MCF 10A (cell line): ENCODE measurements at regions not wholly inside any gene's neighbourhood (a gene's known extent, or its start where the extent isn't known, plus 50 kb on each side); places are given as distances from the start of the nearest gene placed in this dataset.

Experiments used
- BruUV-seq: library from RNA; stranded (reverse); fragments of 400-500 nt; replicated peaks from 2 replicates; lab custom pipeline; 2021; lab: Mats Ljungman, UMichigan
- CTCF ChIA-PET: fragments of 300-600 bp; sonication (Branson Sonifier 250); formaldehyde crosslinking; extraction: SDS; loops from one replicate; lab custom pipeline; 2021; ENCODE audit warnings: antibody characterized with exemption, inconsistent platforms; lab: Yijun Ruan, JAX
- POLR2A ChIA-PET: fragments of 300-600, 350-650 bp; sonication (Branson Sonifier 250); formaldehyde crosslinking; extraction: SDS; loops from one replicate; lab custom pipeline; 2020; ENCODE audit warnings: antibody characterized with exemption, inconsistent platforms; lab: Yijun Ruan, JAX
- DNase-seq: peaks from one replicate; pipeline ENCODE4 v3.0.0-alpha.2; 2018; ENCODE audit not compliant: unreplicated experiment
- H3K27ac Mint-ChIP-seq: one replicate; pipeline ENCODE4 v1.8.0; 2022; ENCODE audit warnings: mild to moderate bottlenecking, low read depth, mixed read lengths; ENCODE audit not compliant: unreplicated experiment
- H3K27me3 Mint-ChIP-seq: one replicate; pipeline ENCODE4 v1.8.0; 2022; ENCODE audit warnings: mixed read lengths; ENCODE audit not compliant: insufficient read depth, unreplicated experiment
- H3K36me3 Mint-ChIP-seq: one replicate; pipeline ENCODE4 v1.8.0; 2022; ENCODE audit warnings: mild to moderate bottlenecking, moderate library complexity, mixed read lengths; ENCODE audit not compliant: insufficient read depth, unreplicated experiment
- H3K4me1 Mint-ChIP-seq: one replicate; pipeline ENCODE4 v1.8.0; 2022; ENCODE audit warnings: mixed read lengths; ENCODE audit not compliant: insufficient read depth, unreplicated experiment
- H3K4me3 Mint-ChIP-seq: one replicate; pipeline ENCODE4 v1.8.0; 2022; ENCODE audit warnings: mild to moderate bottlenecking, moderate library complexity, mixed read lengths; ENCODE audit not compliant: unreplicated experiment
- H3K9me3 Mint-ChIP-seq: one replicate; pipeline ENCODE4 v1.8.0; 2022; ENCODE audit warnings: mixed read lengths; ENCODE audit not compliant: unreplicated experiment
- intact Hi-C: fragments of 100-400 bp; cut with micrococcal nuclease; formaldehyde crosslinking; loops from 2 replicates; pipeline ENCODE4 v1.14.1; 2022
- TF ChIP-seq, protein P1 (sequence below): fragments of 200-600 bp; IDR thresholded peaks from one replicate; pipeline ENCODE4 v1.8.0; 2022; ENCODE audit warnings: antibody characterized with exemption, mild to moderate bottlenecking; ENCODE audit not compliant: unreplicated experiment

DNA sequence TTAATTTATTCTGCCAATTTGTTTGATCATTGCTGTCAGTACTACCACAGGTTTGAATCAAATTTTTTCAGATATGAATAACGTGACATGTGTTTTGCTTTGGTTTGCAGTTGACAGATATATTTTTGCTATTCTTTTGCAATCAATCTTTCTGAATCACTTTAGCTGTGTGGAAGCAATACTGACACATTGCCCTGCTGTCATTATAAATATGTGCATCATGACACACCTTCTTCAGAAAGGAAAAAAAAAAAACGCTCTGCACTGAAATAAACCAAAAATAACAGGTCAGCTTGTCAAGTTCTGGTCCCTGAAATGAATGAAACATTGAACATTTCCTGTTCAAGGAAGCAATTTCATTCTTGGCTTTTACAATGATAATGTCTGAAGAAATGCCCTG is 93.8 kb upstream of the FAM13C start:
- intact Hi-C loops: no loop called here
- CTCF ChIA-PET: interaction anchor here (0.7 to 1.4 kb wide), 2 partner anchors 9 to 212 kb away, joined by 3 read pairs; no protein-coding TSS in a partner anchor
- DNase-seq: no peak

GRCh38 chr10:59454171-59454919 is 92.0 kb upstream of the FAM13C start:
- H3K4me3 Mint-ChIP-seq: no peak overlapping the region
- ChIA-PET POLR2A (no interaction called here), CTCF (no interaction called here)
- H3K27me3 Mint-ChIP-seq: peaks cover 30% of the 10 kb centered on the region
- no TSS peak for BruUV-seq
- H3K36me3 Mint-ChIP-seq: no peaks in the 10 kb centered on the region
- no peaks in the 10 kb centered on the region for H3K4me1 Mint-ChIP-seq
- peaks cover 6% of the 10 kb centered on the region for H3K9me3 Mint-ChIP-seq
- DNase-seq: no peak
- H3K27ac Mint-ChIP-seq: no peak overlapping the region
- TF ChIP-seq, protein P1, sequence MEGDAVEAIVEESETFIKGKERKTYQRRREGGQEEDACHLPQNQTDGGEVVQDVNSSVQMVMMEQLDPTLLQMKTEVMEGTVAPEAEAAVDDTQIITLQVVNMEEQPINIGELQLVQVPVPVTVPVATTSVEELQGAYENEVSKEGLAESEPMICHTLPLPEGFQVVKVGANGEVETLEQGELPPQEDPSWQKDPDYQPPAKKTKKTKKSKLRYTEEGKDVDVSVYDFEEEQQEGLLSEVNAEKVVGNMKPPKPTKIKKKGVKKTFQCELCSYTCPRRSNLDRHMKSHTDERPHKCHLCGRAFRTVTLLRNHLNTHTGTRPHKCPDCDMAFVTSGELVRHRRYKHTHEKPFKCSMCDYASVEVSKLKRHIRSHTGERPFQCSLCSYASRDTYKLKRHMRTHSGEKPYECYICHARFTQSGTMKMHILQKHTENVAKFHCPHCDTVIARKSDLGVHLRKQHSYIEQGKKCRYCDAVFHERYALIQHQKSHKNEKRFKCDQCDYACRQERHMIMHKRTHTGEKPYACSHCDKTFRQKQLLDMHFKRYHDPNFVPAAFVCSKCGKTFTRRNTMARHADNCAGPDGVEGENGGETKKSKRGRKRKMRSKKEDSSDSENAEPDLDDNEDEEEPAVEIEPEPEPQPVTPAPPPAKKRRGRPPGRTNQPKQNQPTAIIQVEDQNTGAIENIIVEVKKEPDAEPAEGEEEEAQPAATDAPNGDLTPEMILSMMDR: no peak
- intact Hi-C loops: no loop called here

More for the DNA sequence above, 93.8 kb upstream of the FAM13C start:
- Mint-ChIP-seq H3K9me3 (peaks cover under 1% of the 10 kb centered on the region), H3K27ac (no peak overlapping the region), H3K4me3 (no peak overlapping the region), H3K36me3 (no peaks in the 10 kb centered on the region), H3K27me3 (peaks cover 21% of the 10 kb centered on the region), H3K4me1 (no peaks in the 10 kb centered on the region)
- BruUV-seq: no TSS peak
- POLR2A ChIA-PET: no interaction called here
- TF ChIP-seq, protein P1: no peak

DNA sequence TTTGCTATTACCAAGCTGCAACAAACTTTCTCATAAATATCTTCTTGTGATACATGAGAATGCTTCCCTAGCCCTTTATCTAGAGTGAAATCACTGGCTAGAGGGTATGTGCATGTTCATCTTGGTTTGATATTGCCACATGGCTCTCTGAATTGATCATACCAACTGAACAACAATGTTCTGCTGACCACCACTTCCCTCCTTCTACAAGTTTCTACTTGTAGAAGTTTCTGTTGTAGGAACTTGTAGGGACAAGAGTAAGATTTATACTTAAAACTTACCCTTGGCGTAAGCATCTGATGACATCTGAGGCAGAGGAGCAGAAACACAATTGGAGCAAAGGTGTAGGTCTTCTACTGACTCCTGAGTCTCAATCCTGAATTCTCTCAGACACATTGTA is 86.3 kb upstream of the FAM13C start:
- no peak overlapping the region for H3K27ac Mint-ChIP-seq
- CTCF ChIA-PET: no interaction called here
- H3K4me3 Mint-ChIP-seq: no peak overlapping the region
- peaks cover 6% of the 10 kb centered on the region for H3K9me3 Mint-ChIP-seq
- TF ChIP-seq, protein P1: no peak
- DNase-seq: no peak
- intact Hi-C loops: no loop called here
- H3K36me3 Mint-ChIP-seq: no peaks in the 10 kb centered on the region
- no peaks in the 10 kb centered on the region for H3K4me1 Mint-ChIP-seq
- BruUV-seq: no TSS peak
- POLR2A ChIA-PET: no interaction called here
- peaks cover 37% of the 10 kb centered on the region for H3K27me3 Mint-ChIP-seq

GRCh38 chr10:59435707-59436106 is 73.4 kb upstream of the FAM13C start:
- no TSS peak for BruUV-seq
- DNase-seq: no peak
- H3K27me3 Mint-ChIP-seq: peaks cover 23% of the 10 kb centered on the region
- no peak overlapping the region for H3K4me3 Mint-ChIP-seq
- TF ChIP-seq, protein P1: no peak
- H3K36me3 Mint-ChIP-seq: no peaks in the 10 kb centered on the region
- H3K9me3 Mint-ChIP-seq: peaks cover 7% of the 10 kb centered on the region
- H3K4me1 Mint-ChIP-seq: peaks cover 12% of the 10 kb centered on the region
- ChIA-PET POLR2A (interaction anchor here (0.6 kb wide), 1 partner anchor 456 kb away, joined by 3 read pairs; no protein-coding TSS in a partner anchor), CTCF (no interaction called here)
- intact Hi-C loops: no loop called here
- no peak overlapping the region for H3K27ac Mint-ChIP-seq
